Mammary epithelial cell (primary cell): ENCODE measurements at regions not wholly inside any gene's neighbourhood (a gene's known extent, or its start where the extent isn't known, plus 50 kb on each side); places are given as distances from the start of the nearest gene placed in this dataset.

ENCODE experiments used
- CTCF ChIP-seq, 2 donors: IDR thresholded peaks in 1 of 2; conservative IDR thresholded peaks in 1 of 2; 2 replicates each; pipeline ENCODE4 v1.5.1; 2011 to 2012; ENCODE audit warnings: inconsistent platforms in 2 of 2, low read length in 2 of 2, mild to moderate bottlenecking in 2 of 2, control low read depth in 1 of 2, low read depth in 1 of 2; ENCODE audit not compliant: insufficient read depth in 1 of 2; ENCODE audit errors: extremely low read depth in 1 of 2
- EZH2 ChIP-seq: IDR thresholded peaks from 2 replicates; pipeline ENCODE4 v1.6.1; 2012; ENCODE audit warnings: low read length, inconsistent platforms, borderline replicate concordance

- TF ChIP-seq CTCF (conservative IDR thresholded peaks at IDR 0.05 in 1 of 2, IDR thresholded peaks at IDR 0.05 in 1 of 2; ENCODE audit: extremely low read depth in 1 of 2, insufficient read depth in 1 of 2, low read depth in 1 of 2, low read length in 2 of 2) (no peak), EZH2 (no peak)
These were observed 97.9 kb downstream of the HSPH1 start for GRCh38 chr13:31063772-31064171.
